ENCODE measurements at regions not wholly inside any gene's neighbourhood (a gene's known extent, or its start where the extent isn't known, plus 50 kb on each side); places are given as distances from the start of the nearest gene placed in this dataset.
"Not testable (repeated sequence)": the region's sequence is repeated elsewhere in the genome, so short reads cannot be mapped to it uniquely, and the experiment has no call there.

GRCh38 chr3:27552708-27553107 is 68.5 kb upstream of the SLC4A7 start:
- DNase-seq, result peak; percentile 94

GRCh38 chr3:27551413-27551812 is 67.2 kb upstream of the SLC4A7 start:
- DNase-seq, result not testable (repeated sequence)

GRCh38 chr3:27545061-27545460 is 60.9 kb upstream of the SLC4A7 start:
- peak; percentile 40 for DNase-seq

GRCh38 chr3:27544372-27544865 is 60.2 kb upstream of the SLC4A7 start:
- peak; percentile 87 for DNase-seq

GRCh38 chr3:27542476-27542875 is 58.3 kb upstream of the SLC4A7 start:
- no peak for DNase-seq

GRCh38 chr3:27540231-27540630 is 56.0 kb upstream of the SLC4A7 start:
- no peak for DNase-seq

GRCh38 chr3:27536491-27536890 is 52.3 kb upstream of the SLC4A7 start:
- DNase-seq, result no peak

GRCh38 chr3:27535809-27536392 is 51.7 kb upstream of the SLC4A7 start:
- DNase-seq, result peak; percentile 72

GRCh38 chr3:27533718-27534573 is 49.8 kb upstream of the SLC4A7 start:
- peak; percentile 100 for DNase-seq
